Panc1 (cell line): ENCODE measurements at regions not wholly inside any gene's neighbourhood (a gene's known extent, or its start where the extent isn't known, plus 50 kb on each side); places are given as distances from the start of the nearest gene placed in this dataset.

ENCODE experiments used
- ATAC-seq: fragments of 200-7000 bp; cut with Tn5 transposase; 2 replicates; pipeline ENCODE4 v1.9.1; 2020; ENCODE audit warnings: mild to moderate bottlenecking, moderate library complexity
- BruUV-seq: library from RNA; stranded (reverse); fragments of 400-500 nt; replicated peaks from 2 replicates; lab custom pipeline; 2021; lab: Mats Ljungman, UMichigan
- CTCF ChIA-PET: fragments of 300-600 bp; sonication (Branson Sonifier 250); formaldehyde crosslinking; loops from one replicate; lab custom pipeline; 2022; ENCODE audit warnings: antibody characterized with exemption; lab: Charles Lee
- POLR2A ChIA-PET: fragments of 300-600 bp; sonication (Branson Sonifier 250); formaldehyde crosslinking; loops from one replicate; lab custom pipeline; 2022; ENCODE audit warnings: antibody characterized with exemption; lab: Charles Lee
- DNase-seq: peaks from one replicate; pipeline ENCODE4 v3.0.0-alpha.2; 2010; ENCODE audit warnings: low read depth, low spot score
- H3K27ac ChIP-seq: 2 replicates; pipeline ENCODE4 v1.5.1; 2011; ENCODE audit warnings: mild to moderate bottlenecking, low read length, inconsistent platforms
- H3K27me3 ChIP-seq: fragments of 200-500 bp; sonication (Bioruptor generic); 2 replicates; pipeline ENCODE4 v1.6.0; 2014; ENCODE audit warnings: low read length, inconsistent platforms; ENCODE audit not compliant: control insufficient read depth, insufficient read depth
- H3K36me3 ChIP-seq: fragments of 200-500 bp; sonication (Bioruptor generic); 2 replicates; pipeline ENCODE4 v1.5.1; 2014; ENCODE audit warnings: inconsistent platforms, mild to moderate bottlenecking, low read length, moderate library complexity; ENCODE audit not compliant: control insufficient read depth, insufficient read depth
- H3K4me1 ChIP-seq: 2 replicates; pipeline ENCODE4 v1.5.1; 2011; ENCODE audit warnings: inconsistent platforms, mild to moderate bottlenecking, low read length, moderate library complexity; ENCODE audit not compliant: control insufficient read depth, insufficient read depth
- H3K4me3 ChIP-seq, 2 experiments: 2 replicates each; pipeline ENCODE4 v1.5.1; 2011 to 2012; ENCODE audit warnings: low read depth in 2 of 2, low read length in 2 of 2, mild to moderate bottlenecking in 2 of 2, inconsistent platforms in 1 of 2, moderate library complexity in 1 of 2
- H3K9me3 ChIP-seq: fragments of 200-500 bp; sonication (Bioruptor generic); 2 replicates; pipeline ENCODE4 v1.5.1; 2014; ENCODE audit warnings: low read depth, mild to moderate bottlenecking, inconsistent platforms, low read length, moderate library complexity; ENCODE audit not compliant: control insufficient read depth, insufficient read depth
- POLR2AphosphoS5 ChIP-seq: IDR thresholded peaks from 2 replicates; pipeline ENCODE4 v1.6.1; 2012; ENCODE audit warnings: mild to moderate bottlenecking, low read depth, low read length, moderate library complexity
- REST ChIP-seq, 2 experiments: IDR thresholded peaks; 2 replicates each; pipeline ENCODE4 v1.6.1; 2011 to 2012; ENCODE audit warnings: low read depth in 2 of 2, control low read depth in 1 of 2, low read length in 1 of 2, mild to moderate bottlenecking in 1 of 2, moderate library complexity in 1 of 2; ENCODE audit not compliant: insufficient read depth in 1 of 2
- SIN3A ChIP-seq: IDR thresholded peaks from 2 replicates; pipeline ENCODE4 v1.6.1; 2012; ENCODE audit warnings: low read depth, mild to moderate bottlenecking, low read length, moderate library complexity, borderline replicate concordance; ENCODE audit not compliant: insufficient read depth
- TCF7L2 ChIP-seq: IDR thresholded peaks from 2 replicates; pipeline ENCODE4 v1.6.1; 2011; ENCODE audit warnings: mild to moderate bottlenecking, low read depth, low read length, inconsistent platforms
- in situ Hi-C: cut with HindIII; loops from 2 replicates; pipeline ENCODE4 v1.10.0; 2016; ENCODE audit warnings: low sequenced_read_pairs, low pct_unique_long_range_greater_than_20kb
- intact Hi-C: fragments of 100-400 bp; cut with micrococcal nuclease; formaldehyde crosslinking; loops from one replicate; pipeline ENCODE4 v1.10.0; 2022; ENCODE audit not compliant: unreplicated experiment
- TF ChIP-seq, protein P1 (sequence below): fragments of 450-650 bp; IDR thresholded peaks from 2 replicates; pipeline ENCODE4 v1.5.1; 2017; ENCODE audit warnings: mild to moderate bottlenecking

- Histone ChIP-seq H3K27me3 (no peaks in the 10 kb centered on the region), H3K4me1 (no peaks in the 10 kb centered on the region), H3K27ac (no peak overlapping the region), H3K36me3 (no peaks in the 10 kb centered on the region), H3K9me3 (no peaks in the 10 kb centered on the region), H3K4me3 (no peak overlapping the region)
- no TSS peak for BruUV-seq
- no peak for ATAC-seq
- no peak for DNase-seq
- POLR2A ChIA-PET: no interaction called here
- CTCF ChIA-PET: no interaction called here
- intact Hi-C loops: no loop called here
- in situ Hi-C loops: no loop called here
- TF ChIP-seq REST (IDR thresholded peaks at IDR 0.05; ENCODE audit: insufficient read depth in 1 of 2, low read depth in 2 of 2, low read length in 1 of 2) (no peak), TCF7L2 (no peak), POLR2AphosphoS5 (no peak), SIN3A (no peak)
- TF ChIP-seq, protein P1, sequence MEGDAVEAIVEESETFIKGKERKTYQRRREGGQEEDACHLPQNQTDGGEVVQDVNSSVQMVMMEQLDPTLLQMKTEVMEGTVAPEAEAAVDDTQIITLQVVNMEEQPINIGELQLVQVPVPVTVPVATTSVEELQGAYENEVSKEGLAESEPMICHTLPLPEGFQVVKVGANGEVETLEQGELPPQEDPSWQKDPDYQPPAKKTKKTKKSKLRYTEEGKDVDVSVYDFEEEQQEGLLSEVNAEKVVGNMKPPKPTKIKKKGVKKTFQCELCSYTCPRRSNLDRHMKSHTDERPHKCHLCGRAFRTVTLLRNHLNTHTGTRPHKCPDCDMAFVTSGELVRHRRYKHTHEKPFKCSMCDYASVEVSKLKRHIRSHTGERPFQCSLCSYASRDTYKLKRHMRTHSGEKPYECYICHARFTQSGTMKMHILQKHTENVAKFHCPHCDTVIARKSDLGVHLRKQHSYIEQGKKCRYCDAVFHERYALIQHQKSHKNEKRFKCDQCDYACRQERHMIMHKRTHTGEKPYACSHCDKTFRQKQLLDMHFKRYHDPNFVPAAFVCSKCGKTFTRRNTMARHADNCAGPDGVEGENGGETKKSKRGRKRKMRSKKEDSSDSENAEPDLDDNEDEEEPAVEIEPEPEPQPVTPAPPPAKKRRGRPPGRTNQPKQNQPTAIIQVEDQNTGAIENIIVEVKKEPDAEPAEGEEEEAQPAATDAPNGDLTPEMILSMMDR: no peak
Observed at GRCh38 chr1:4944072-4944471, 289.7 kb downstream of the AJAP1 start.

DNA sequence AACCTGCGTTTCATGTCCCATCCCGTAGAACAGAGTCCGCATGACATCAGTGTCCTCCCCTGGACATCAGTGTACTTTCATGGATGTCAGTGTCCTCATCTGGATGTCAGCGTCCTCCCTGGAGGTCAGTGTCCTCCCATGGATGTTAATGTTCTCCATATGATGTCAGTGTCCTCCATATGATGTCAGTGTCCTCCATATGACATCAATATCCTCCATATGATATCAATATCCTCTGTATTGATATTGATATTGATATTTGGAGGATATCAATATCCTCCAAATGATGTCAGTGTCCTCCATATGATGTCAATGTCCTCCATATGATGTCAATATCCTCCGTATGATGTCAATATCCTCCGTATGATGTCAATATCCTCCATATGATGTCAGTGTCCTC is 284.9 kb downstream of the AJAP1 start:
- no peak for DNase-seq
- BruUV-seq: no TSS peak
- CTCF ChIA-PET: no interaction called here
- H3K4me3 ChIP-seq: no peak overlapping the region
- POLR2A ChIA-PET: no interaction called here
- H3K9me3 ChIP-seq: no peaks in the 10 kb centered on the region
- H3K36me3 ChIP-seq: no peaks in the 10 kb centered on the region
- no peaks in the 10 kb centered on the region for H3K4me1 ChIP-seq
- no peak overlapping the region for H3K27ac ChIP-seq
- H3K27me3 ChIP-seq: no peaks in the 10 kb centered on the region
- intact Hi-C loops: no loop called here
- in situ Hi-C loops: no loop called here
- ATAC-seq: no peak
- TF ChIP-seq TCF7L2: no peak
- no peak for TF ChIP-seq REST (IDR thresholded peaks at IDR 0.05; ENCODE audit: insufficient read depth in 1 of 2, low read depth in 2 of 2, low read length in 1 of 2)
- TF ChIP-seq SIN3A: no peak
- TF ChIP-seq, protein P1: no peak
- no peak for TF ChIP-seq POLR2AphosphoS5
